ENCODE measurements at regions not wholly inside any gene's neighbourhood (a gene's known extent, or its start where the extent isn't known, plus 50 kb on each side); places are given as distances from the start of the nearest gene placed in this dataset.
"Not testable (repeated sequence)": the region's sequence is repeated elsewhere in the genome, so short reads cannot be mapped to it uniquely, and the experiment has no call there.

GRCh38 chr10:47159361-47160260 lies 140.4 kb upstream of the GDF10 start:
- H3K36me3 Mint-ChIP-seq, result peaks cover 0 to 20% (median under 1%) of the 10 kb centered on the region in 3 donors
- peaks cover 5 to 30% (median 16%) of the 10 kb centered on the region in 9 donors for H3K9me3 Mint-ChIP-seq
- POLR2A ChIA-PET, result no interaction called here
- H3K4me1 Mint-ChIP-seq, result peaks cover 3 to 10% (median 3%) of the 10 kb centered on the region in 4 donors
- H3K27ac Mint-ChIP-seq, result no peak overlapping the region
- ATAC-seq (no peak), DNase-seq (no peak)
- H3K4me3 Mint-ChIP-seq, result no peak overlapping the region
- H3K27me3 Mint-ChIP-seq, result no peaks in the 10 kb centered on the region

- peaks cover 5 to 22% (median 10%) of the 10 kb centered on the region in 9 donors for H3K9me3 Mint-ChIP-seq
- H3K27me3 Mint-ChIP-seq, result no peaks in the 10 kb centered on the region
- H3K36me3 Mint-ChIP-seq, result peaks cover 0 to 13% (median 0%) of the 10 kb centered on the region in 3 donors
- H3K4me3 Mint-ChIP-seq, result no peak overlapping the region
- H3K4me1 Mint-ChIP-seq, result peaks cover 7 to 18% (median 11%) of the 10 kb centered on the region in 4 donors
- DNase-seq (no peak), ATAC-seq (no peak)
- POLR2A ChIA-PET, result no interaction called here
- H3K27ac Mint-ChIP-seq, result peak overlapping the region in 1 of 10 donors; percentile 46
Observed at GRCh38 chr10:47160261-47160908, 139.6 kb upstream of the GDF10 start.

- ATAC-seq (no peak), DNase-seq (no peak)
- POLR2A ChIA-PET, result no interaction called here
- Mint-ChIP-seq H3K27me3 (no peaks in the 10 kb centered on the region), H3K9me3 (peaks cover 0 to 17% (median 5%) of the 10 kb centered on the region in 9 donors), H3K27ac (peak overlapping the region in 2 of 10 donors; percentile 10 to 22), H3K4me3 (no peak overlapping the region), H3K36me3 (peaks cover 0 to 7% (median 0%) of the 10 kb centered on the region in 3 donors), H3K4me1 (peaks cover 11 to 22% (median 17%) of the 10 kb centered on the region in 4 donors)
Observed at GRCh38 chr10:47160967-47161366, 139.0 kb upstream of the GDF10 start.

GRCh38 chr10:47161465-47161864 lies 138.5 kb upstream of the GDF10 start:
- H3K9me3 Mint-ChIP-seq, result peaks cover 0 to 12% (median 3%) of the 10 kb centered on the region in 9 donors
- POLR2A ChIA-PET, result no interaction called here
- peaks cover 0 to 5% (median 0%) of the 10 kb centered on the region in 3 donors for H3K36me3 Mint-ChIP-seq
- ATAC-seq, result no peak
- H3K4me1 Mint-ChIP-seq, result peaks cover 16 to 27% (median 22%) of the 10 kb centered on the region in 4 donors
- DNase-seq, result no peak
- H3K4me3 Mint-ChIP-seq, result no peak overlapping the region
- no peak overlapping the region for H3K27ac Mint-ChIP-seq
- no peaks in the 10 kb centered on the region for H3K27me3 Mint-ChIP-seq

- Mint-ChIP-seq H3K4me3 (peak overlapping the region in 5 of 10 donors; percentile 85 to 96 (median 89)), H3K4me1 (peaks cover 17 to 41% (median 29%) of the 10 kb centered on the region in 4 donors), H3K9me3 (no peaks in the 10 kb centered on the region), H3K36me3 (no peaks in the 10 kb centered on the region), H3K27me3 (no peaks in the 10 kb centered on the region), H3K27ac (peak overlapping the region in 9 of 10 donors; percentile 97 to 99 (median 99))
- DNase-seq (no peak), ATAC-seq (no peak)
- POLR2A ChIA-PET, result interaction anchor here (1.1 to 3.6 kb wide), 2 partner anchors 43 to 148 kb away, joined by 3 to 24 read pairs; no protein-coding TSS in a partner anchor
Observed at GRCh38 chr10:47164126-47164799, 135.7 kb upstream of the GDF10 start.

GRCh38 chr10:47164800-47165128 lies 135.2 kb upstream of the GDF10 start:
- no peaks in the 10 kb centered on the region for H3K9me3 Mint-ChIP-seq
- H3K4me1 Mint-ChIP-seq, result peaks cover 17 to 39% (median 29%) of the 10 kb centered on the region in 4 donors
- no peaks in the 10 kb centered on the region for H3K27me3 Mint-ChIP-seq
- peak overlapping the region; percentile 97 to 99 (median 99) for H3K27ac Mint-ChIP-seq
- POLR2A ChIA-PET, result interaction anchor here (1.1 to 3.6 kb wide), 2 partner anchors 43 to 147 kb away, joined by 3 to 24 read pairs; no protein-coding TSS in a partner anchor
- ATAC-seq, result no peak
- no peaks in the 10 kb centered on the region for H3K36me3 Mint-ChIP-seq
- DNase-seq, result no peak
- peak overlapping the region; percentile 85 to 96 (median 90) for H3K4me3 Mint-ChIP-seq

GRCh38 chr10:47165168-47165710 lies 134.8 kb upstream of the GDF10 start:
- DNase-seq (peak in 1 of 10 donors; percentile 17), ATAC-seq (peak; percentile 62 to 71)
- Mint-ChIP-seq H3K9me3 (peaks cover 0 to 2% (median 0%) of the 10 kb centered on the region in 9 donors), H3K27me3 (no peaks in the 10 kb centered on the region), H3K4me1 (peaks cover 17 to 39% (median 29%) of the 10 kb centered on the region in 4 donors), H3K27ac (peak overlapping the region; percentile 97 to 99 (median 99)), H3K4me3 (peak overlapping the region; percentile 85 to 96 (median 90)), H3K36me3 (no peaks in the 10 kb centered on the region)
- POLR2A ChIA-PET, result interaction anchor here (0.7 to 3.6 kb wide), 9 partner anchors 13 to 147 kb away, joined by 3 to 24 read pairs (median 6); partner anchors contain the start of gene GDF10

- H3K27me3 Mint-ChIP-seq, result no peaks in the 10 kb centered on the region
- no peaks in the 10 kb centered on the region for H3K36me3 Mint-ChIP-seq
- ATAC-seq, result peak; percentile 87 to 91
- DNase-seq, result peak; percentile 22 to 78 (median 56)
- H3K4me1 Mint-ChIP-seq, result peaks cover 17 to 39% (median 29%) of the 10 kb centered on the region in 4 donors
- POLR2A ChIA-PET, result interaction anchor here (0.7 to 3.6 kb wide), 15 partner anchors 12 to 146 kb away, joined by 3 to 24 read pairs (median 4); partner anchors contain the start of gene GDF10
- peak overlapping the region; percentile 85 to 96 (median 90) for H3K4me3 Mint-ChIP-seq
- H3K27ac Mint-ChIP-seq, result peak overlapping the region; percentile 97 to 99 (median 99)
- peaks cover 0 to 4% (median 0%) of the 10 kb centered on the region in 9 donors for H3K9me3 Mint-ChIP-seq
Observed at GRCh38 chr10:47165711-47166404, 134.1 kb upstream of the GDF10 start.

GRCh38 chr10:47166405-47166777 lies 133.6 kb upstream of the GDF10 start:
- DNase-seq, result no peak
- no peak for ATAC-seq
- Mint-ChIP-seq H3K27me3 (no peaks in the 10 kb centered on the region), H3K36me3 (no peaks in the 10 kb centered on the region), H3K4me3 (peak overlapping the region in 9 of 10 donors; percentile 42 to 96 (median 89)), H3K4me1 (peaks cover 17 to 39% (median 29%) of the 10 kb centered on the region in 4 donors), H3K27ac (peak overlapping the region; percentile 97 to 99 (median 99)), H3K9me3 (peaks cover 0 to 5% (median 0%) of the 10 kb centered on the region in 9 donors)
- POLR2A ChIA-PET, result interaction anchor here (0.9 to 3.6 kb wide), 13 partner anchors 12 to 145 kb away, joined by 3 to 24 read pairs (median 4); partner anchors contain the start of gene GDF10

- H3K4me3 Mint-ChIP-seq, result peak overlapping the region in 8 of 10 donors; percentile 31 to 95 (median 72)
- not testable (repeated sequence) for DNase-seq, ATAC-seq, H3K36me3 Mint-ChIP-seq, H3K27me3 Mint-ChIP-seq, H3K9me3 Mint-ChIP-seq
- POLR2A ChIA-PET, result interaction anchor here (0.6 to 3.6 kb wide), 10 partner anchors 11 to 145 kb away, joined by 3 to 24 read pairs (median 6); partner anchors contain the start of gene GDF10
- H3K27ac Mint-ChIP-seq, result peak overlapping the region; percentile 97 to 99 (median 99)
- H3K4me1 Mint-ChIP-seq, result peaks cover 17 to 37% (median 29%) of the 10 kb centered on the region in 4 donors
Observed at GRCh38 chr10:47166808-47167581, 133.0 kb upstream of the GDF10 start.
